ENCODE measurements at regions not wholly inside any gene's neighbourhood (a gene's known extent, or its start where the extent isn't known, plus 50 kb on each side); places are given as distances from the start of the nearest gene placed in this dataset.

DNA sequence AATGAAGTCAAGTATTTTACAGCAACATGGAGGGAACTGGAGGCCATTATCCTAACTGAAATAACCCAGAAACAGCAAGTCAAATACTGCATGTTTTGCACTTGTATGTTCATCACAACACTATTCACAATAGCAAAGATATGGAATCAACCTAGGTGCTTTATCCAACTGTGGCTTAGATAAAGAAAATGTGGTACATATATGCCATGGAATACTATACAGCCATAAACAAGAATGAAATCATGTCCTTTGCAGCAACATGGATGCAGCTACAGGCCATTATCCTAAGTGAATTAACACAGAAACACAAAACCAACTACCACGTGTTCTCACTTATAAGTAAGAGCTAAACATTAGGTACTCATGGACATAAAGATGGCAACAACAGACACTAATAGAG lies 91.5 kb upstream of the E2F3 start:
- Histone ChIP-seq H3K36me3 (ENCODE audit: control insufficient read depth, insufficient read depth, low read length) (no peaks in the 10 kb centered on the region), H3K9ac (no peak overlapping the region), H3K79me2 (no peaks in the 10 kb centered on the region)

DNA sequence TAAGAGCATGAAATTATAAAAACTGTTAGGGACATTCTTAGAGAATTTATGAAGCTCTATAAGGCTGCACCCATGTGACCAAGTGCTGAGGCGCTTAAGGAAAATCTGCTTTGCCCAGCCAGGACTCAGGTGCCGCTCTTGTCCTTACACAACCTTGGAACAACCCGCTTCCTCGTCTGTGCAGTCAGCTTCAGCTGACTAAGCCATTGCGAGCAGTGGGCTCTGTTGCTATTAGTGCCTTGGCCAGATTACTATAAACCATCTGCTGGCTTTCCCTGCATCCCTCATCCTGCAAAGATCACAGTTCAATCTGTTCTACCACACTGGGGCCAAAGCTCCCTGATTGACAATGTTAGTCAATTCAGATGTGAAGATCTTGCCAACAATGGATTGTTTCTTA lies 89.1 kb upstream of the E2F3 start:
- Histone ChIP-seq H3K9ac (no peak overlapping the region), H3K36me3 (ENCODE audit: control insufficient read depth, insufficient read depth, low read length) (no peaks in the 10 kb centered on the region), H3K9me3 (ENCODE audit: control insufficient read depth, low read length) (no peaks in the 10 kb centered on the region), H3K4me1 (no peaks in the 10 kb centered on the region), H3K4me2 (ENCODE audit: low read length) (no peak overlapping the region), H3K79me2 (no peaks in the 10 kb centered on the region), H3K27ac (no peak overlapping the region), H3K4me3 (ENCODE audit: low read depth, low read length) (no peak overlapping the region), H2AFZ (no peak overlapping the region), H3K27me3 (ENCODE audit: control insufficient read depth, insufficient read depth, low read length) (no peaks in the 10 kb centered on the region)
- TF ChIP-seq, protein P1, sequence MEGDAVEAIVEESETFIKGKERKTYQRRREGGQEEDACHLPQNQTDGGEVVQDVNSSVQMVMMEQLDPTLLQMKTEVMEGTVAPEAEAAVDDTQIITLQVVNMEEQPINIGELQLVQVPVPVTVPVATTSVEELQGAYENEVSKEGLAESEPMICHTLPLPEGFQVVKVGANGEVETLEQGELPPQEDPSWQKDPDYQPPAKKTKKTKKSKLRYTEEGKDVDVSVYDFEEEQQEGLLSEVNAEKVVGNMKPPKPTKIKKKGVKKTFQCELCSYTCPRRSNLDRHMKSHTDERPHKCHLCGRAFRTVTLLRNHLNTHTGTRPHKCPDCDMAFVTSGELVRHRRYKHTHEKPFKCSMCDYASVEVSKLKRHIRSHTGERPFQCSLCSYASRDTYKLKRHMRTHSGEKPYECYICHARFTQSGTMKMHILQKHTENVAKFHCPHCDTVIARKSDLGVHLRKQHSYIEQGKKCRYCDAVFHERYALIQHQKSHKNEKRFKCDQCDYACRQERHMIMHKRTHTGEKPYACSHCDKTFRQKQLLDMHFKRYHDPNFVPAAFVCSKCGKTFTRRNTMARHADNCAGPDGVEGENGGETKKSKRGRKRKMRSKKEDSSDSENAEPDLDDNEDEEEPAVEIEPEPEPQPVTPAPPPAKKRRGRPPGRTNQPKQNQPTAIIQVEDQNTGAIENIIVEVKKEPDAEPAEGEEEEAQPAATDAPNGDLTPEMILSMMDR (IDR thresholded peaks at IDR 0.05) = no peak

More for the DNA sequence above, 91.5 kb upstream of the E2F3 start:
- Histone ChIP-seq H3K9me3 (ENCODE audit: control insufficient read depth, low read length) (no peaks in the 10 kb centered on the region), H3K4me1 (no peaks in the 10 kb centered on the region), H3K4me2 (ENCODE audit: low read length) (no peak overlapping the region), H2AFZ (no peak overlapping the region), H3K27ac (no peak overlapping the region), H3K27me3 (ENCODE audit: control insufficient read depth, insufficient read depth, low read length) (no peaks in the 10 kb centered on the region), H3K4me3 (ENCODE audit: low read depth, low read length) (no peak overlapping the region)
- TF ChIP-seq, protein P1 (IDR thresholded peaks at IDR 0.05) = no peak

- Histone ChIP-seq H3K4me3 (ENCODE audit: low read depth, low read length) (no peak overlapping the region), H3K9ac (no peak overlapping the region), H3K4me2 (ENCODE audit: low read length) (no peak overlapping the region), H3K9me3 (ENCODE audit: control insufficient read depth, low read length) (no peaks in the 10 kb centered on the region), H3K4me1 (no peaks in the 10 kb centered on the region), H2AFZ (no peak overlapping the region), H3K27me3 (ENCODE audit: control insufficient read depth, insufficient read depth, low read length) (no peaks in the 10 kb centered on the region), H3K36me3 (ENCODE audit: control insufficient read depth, insufficient read depth, low read length) (no peaks in the 10 kb centered on the region), H3K27ac (no peak overlapping the region), H3K79me2 (no peaks in the 10 kb centered on the region)
- TF ChIP-seq, protein P1 (IDR thresholded peaks at IDR 0.05) = no peak
Measured at GRCh38 chr6:20313051-20313450, 88.6 kb upstream of the E2F3 start.

DNA sequence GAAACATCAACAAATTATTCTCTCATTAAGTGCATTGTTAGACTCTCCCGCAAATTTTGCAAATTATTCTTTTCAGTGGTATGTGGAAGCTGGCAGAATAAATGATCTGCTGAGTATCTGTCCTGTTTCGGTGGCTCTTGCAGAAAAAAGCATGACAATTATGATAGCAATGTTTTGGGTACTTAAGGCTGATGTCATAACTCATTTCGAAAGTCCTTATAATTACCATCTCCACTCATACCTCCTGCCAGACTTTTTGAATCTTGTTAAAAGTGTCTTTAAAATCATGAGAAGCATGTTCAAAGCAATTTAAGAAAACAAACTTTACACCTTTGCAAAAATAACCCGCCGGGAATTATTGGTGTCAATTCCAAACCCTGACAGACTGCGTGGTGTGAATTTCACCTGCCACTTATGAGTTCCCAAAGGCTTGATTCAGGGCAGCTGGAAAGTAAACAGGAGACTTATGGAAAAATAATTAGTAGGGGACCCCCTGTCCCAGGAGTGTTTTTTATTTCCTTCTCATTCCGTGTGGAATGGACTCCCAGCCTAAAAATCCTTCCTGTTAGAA lies 87.6 kb upstream of the E2F3 start:
- TF ChIP-seq, protein P1 (IDR thresholded peaks at IDR 0.05) = no peak
- Histone ChIP-seq H3K4me2 (ENCODE audit: low read length) (no peak overlapping the region), H3K79me2 (no peaks in the 10 kb centered on the region), H3K27me3 (ENCODE audit: control insufficient read depth, insufficient read depth, low read length) (no peaks in the 10 kb centered on the region), H2AFZ (no peak overlapping the region), H3K9me3 (ENCODE audit: control insufficient read depth, low read length) (no peaks in the 10 kb centered on the region), H3K4me1 (no peaks in the 10 kb centered on the region), H3K27ac (no peak overlapping the region), H3K36me3 (ENCODE audit: control insufficient read depth, insufficient read depth, low read length) (no peaks in the 10 kb centered on the region), H3K9ac (no peak overlapping the region), H3K4me3 (ENCODE audit: low read depth, low read length) (no peak overlapping the region)

Data from parathyroid adenoma (tissue), 2 donors.